Neural crest cell (in vitro differentiated cells): ENCODE measurements at regions not wholly inside any gene's neighbourhood (a gene's known extent, or its start where the extent isn't known, plus 50 kb on each side); places are given as distances from the start of the nearest gene placed in this dataset.

Source experiments
- DNase-seq: peaks from one replicate; pipeline ENCODE4 v3.0.0; 2021; ENCODE audit warnings: low read depth, mixed read lengths, low spot score
- H3K27ac Mint-ChIP-seq: one replicate; pipeline ENCODE4 v1.8.0; 2021; ENCODE audit warnings: mild to moderate bottlenecking, mixed read lengths; ENCODE audit not compliant: unreplicated experiment
- H3K27me3 Mint-ChIP-seq: 2 replicates; pipeline ENCODE4 v1.8.0; 2021; ENCODE audit warnings: low read depth, mild to moderate bottlenecking, mixed read lengths
- H3K36me3 Mint-ChIP-seq: 2 replicates; pipeline ENCODE4 v1.8.0; 2021; ENCODE audit warnings: low read depth, mild to moderate bottlenecking, mixed read lengths
- H3K4me1 Mint-ChIP-seq: 2 replicates; pipeline ENCODE4 v1.8.0; 2021; ENCODE audit warnings: mixed read lengths
- H3K4me3 Mint-ChIP-seq: one replicate; pipeline ENCODE4 v1.8.0; 2021; ENCODE audit warnings: mild to moderate bottlenecking, mixed read lengths
- H3K9me3 Mint-ChIP-seq: 2 replicates; pipeline ENCODE4 v1.8.0; 2021; ENCODE audit warnings: mixed read lengths
- TF ChIP-seq, protein P1 (sequence below): fragments of 200-600 bp; sonication (generic); conservative IDR thresholded peaks from 2 replicates; pipeline ENCODE4 v1.5.0; 2021; ENCODE audit warnings: antibody characterized with exemption, mild to moderate bottlenecking

DNA sequence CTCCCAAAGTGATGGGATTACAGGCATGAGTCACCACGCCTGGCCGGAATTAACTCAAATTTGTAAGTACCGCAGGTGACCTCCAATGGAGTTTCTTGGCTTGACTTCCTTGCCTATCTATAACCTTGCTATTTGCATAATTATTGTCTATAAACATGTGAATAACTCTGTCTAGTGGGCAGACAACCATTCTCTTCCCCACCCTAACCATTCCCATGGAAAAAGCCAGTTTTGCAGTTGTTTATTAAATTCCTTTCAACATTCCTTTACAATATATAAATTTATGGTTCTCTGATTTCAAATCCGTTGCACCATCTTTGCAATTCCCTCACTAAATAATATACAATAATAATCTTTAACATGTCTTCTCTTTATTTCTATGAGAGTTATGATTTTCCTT is 61.0 kb upstream of the ZDHHC17 start:
- peaks cover 7% of the 10 kb centered on the region for H3K4me1 Mint-ChIP-seq

DNA sequence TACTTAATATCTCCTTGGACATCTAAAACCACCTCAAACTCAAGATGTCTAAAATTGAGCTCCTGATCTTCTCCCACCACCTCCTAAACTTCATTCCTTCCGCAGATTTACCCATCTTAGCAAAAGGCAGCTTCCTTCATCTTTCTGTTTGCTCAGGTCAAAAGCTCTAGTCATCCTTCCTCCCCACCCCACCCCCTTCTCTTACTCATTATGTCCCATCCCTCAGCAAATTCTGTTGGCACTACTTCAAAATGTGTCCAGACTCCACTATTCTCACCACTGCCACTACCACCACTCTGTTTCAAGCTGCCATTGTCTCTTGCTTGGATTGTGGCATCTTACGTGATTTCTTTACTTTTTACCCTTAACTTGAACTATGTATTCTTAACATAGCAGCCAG is 59.2 kb upstream of the ZDHHC17 start:
- Mint-ChIP-seq H3K27me3 (no peaks in the 10 kb centered on the region), H3K4me3 (no peak overlapping the region), H3K4me1 (no peaks in the 10 kb centered on the region), H3K36me3 (no peaks in the 10 kb centered on the region), H3K27ac (no peak overlapping the region), H3K9me3 (no peaks in the 10 kb centered on the region)
- no peak for DNase-seq
- TF ChIP-seq, protein P1, sequence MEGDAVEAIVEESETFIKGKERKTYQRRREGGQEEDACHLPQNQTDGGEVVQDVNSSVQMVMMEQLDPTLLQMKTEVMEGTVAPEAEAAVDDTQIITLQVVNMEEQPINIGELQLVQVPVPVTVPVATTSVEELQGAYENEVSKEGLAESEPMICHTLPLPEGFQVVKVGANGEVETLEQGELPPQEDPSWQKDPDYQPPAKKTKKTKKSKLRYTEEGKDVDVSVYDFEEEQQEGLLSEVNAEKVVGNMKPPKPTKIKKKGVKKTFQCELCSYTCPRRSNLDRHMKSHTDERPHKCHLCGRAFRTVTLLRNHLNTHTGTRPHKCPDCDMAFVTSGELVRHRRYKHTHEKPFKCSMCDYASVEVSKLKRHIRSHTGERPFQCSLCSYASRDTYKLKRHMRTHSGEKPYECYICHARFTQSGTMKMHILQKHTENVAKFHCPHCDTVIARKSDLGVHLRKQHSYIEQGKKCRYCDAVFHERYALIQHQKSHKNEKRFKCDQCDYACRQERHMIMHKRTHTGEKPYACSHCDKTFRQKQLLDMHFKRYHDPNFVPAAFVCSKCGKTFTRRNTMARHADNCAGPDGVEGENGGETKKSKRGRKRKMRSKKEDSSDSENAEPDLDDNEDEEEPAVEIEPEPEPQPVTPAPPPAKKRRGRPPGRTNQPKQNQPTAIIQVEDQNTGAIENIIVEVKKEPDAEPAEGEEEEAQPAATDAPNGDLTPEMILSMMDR, result no peak

More for the DNA sequence above, 61.0 kb upstream of the ZDHHC17 start:
- H3K27me3 Mint-ChIP-seq, result no peaks in the 10 kb centered on the region
- no peak for DNase-seq
- no peaks in the 10 kb centered on the region for H3K9me3 Mint-ChIP-seq
- H3K36me3 Mint-ChIP-seq, result no peaks in the 10 kb centered on the region
- no peak overlapping the region for H3K27ac Mint-ChIP-seq
- TF ChIP-seq, protein P1, result no peak
- H3K4me3 Mint-ChIP-seq, result no peak overlapping the region

DNA sequence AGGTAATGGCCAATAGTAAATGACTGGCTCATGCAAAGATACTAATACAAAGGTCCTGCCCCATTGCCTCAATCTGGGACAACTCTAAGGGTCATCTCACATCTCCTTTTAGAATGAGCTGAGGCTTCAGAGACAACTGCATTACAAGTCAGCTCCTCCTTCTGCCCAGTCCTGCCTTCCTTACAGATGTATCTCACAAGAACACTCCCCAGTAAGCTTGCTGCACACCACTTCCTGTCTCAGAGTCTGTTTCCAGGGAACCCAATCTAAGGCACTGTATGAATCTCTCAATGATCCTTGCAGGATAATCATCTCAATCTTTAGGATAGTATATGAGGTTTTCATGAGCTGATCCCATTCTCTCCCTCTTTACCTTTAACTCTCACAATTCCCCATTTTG is 57.8 kb upstream of the ZDHHC17 start:
- Mint-ChIP-seq H3K4me1 (no peaks in the 10 kb centered on the region), H3K4me3 (no peak overlapping the region), H3K9me3 (no peaks in the 10 kb centered on the region), H3K27me3 (no peaks in the 10 kb centered on the region), H3K36me3 (no peaks in the 10 kb centered on the region), H3K27ac (peak overlapping the region; percentile 60)
- TF ChIP-seq, protein P1, result no peak
- DNase-seq, result no peak

DNA sequence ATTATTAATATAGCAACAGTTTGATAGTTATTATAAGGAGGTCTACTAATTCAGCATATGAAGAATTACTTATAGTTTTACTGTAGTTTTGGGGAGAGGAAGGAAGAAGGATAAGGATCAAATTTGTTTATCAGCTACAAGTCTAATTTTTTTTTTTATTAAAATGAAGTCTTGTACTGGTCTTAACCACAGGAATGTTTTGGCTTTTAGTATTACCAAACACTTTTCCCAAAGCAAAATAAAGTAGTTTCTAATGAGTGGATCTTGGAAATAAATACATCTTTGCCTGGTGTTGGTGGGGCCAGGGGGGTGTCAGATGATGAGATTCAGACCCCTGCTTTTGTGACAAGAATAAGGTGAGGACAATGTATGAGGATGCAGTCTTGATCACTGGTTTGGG is 57.2 kb upstream of the ZDHHC17 start:
- no peaks in the 10 kb centered on the region for H3K36me3 Mint-ChIP-seq
- no peaks in the 10 kb centered on the region for H3K9me3 Mint-ChIP-seq
- TF ChIP-seq, protein P1, result no peak
- H3K27me3 Mint-ChIP-seq, result no peaks in the 10 kb centered on the region
- DNase-seq, result no peak
- no peak overlapping the region for H3K4me3 Mint-ChIP-seq
- no peak overlapping the region for H3K27ac Mint-ChIP-seq
- no peaks in the 10 kb centered on the region for H3K4me1 Mint-ChIP-seq

DNA sequence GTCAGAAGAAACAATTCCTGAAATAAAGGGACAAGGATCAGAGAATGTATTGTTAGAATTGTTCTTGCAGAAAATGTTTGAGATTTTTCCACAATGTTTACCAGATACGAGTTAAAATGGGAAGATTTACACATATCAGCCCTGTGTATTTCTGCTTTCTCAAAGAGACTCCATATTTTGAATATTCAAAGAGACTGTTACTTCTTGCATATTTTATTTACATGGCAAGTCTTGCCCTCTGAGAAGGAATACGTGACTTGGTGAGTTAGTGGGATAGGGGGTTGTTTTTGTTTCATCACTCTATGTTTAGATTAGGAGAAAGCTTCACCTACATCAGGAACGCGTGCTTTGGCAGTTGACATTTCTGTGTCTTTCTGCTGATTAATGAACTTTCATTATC is 56.1 kb upstream of the ZDHHC17 start:
- Mint-ChIP-seq H3K27me3 (no peaks in the 10 kb centered on the region), H3K9me3 (no peaks in the 10 kb centered on the region), H3K36me3 (no peaks in the 10 kb centered on the region), H3K27ac (no peak overlapping the region), H3K4me1 (no peaks in the 10 kb centered on the region), H3K4me3 (no peak overlapping the region)
- no peak for DNase-seq
- TF ChIP-seq, protein P1, result no peak

DNA sequence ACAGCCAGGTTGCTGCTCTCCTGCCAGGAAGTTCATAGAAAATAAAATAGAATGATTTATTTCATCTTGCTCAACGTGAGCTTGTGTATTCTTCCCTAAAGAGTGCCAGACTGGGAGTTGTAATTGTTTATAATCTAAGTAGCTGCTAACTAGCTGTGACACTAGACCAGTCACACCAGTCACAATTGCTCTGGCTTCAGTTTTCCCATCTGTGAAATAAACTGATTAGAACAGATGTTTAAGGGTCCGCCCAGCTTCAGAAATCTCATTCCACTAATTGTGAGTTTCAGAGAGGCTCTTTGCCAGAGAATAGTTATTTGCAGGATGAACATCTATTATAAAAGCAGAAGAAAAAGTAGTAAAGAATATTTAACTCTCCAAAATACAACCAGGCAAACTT is 55.6 kb upstream of the ZDHHC17 start:
- H3K27me3 Mint-ChIP-seq, result no peaks in the 10 kb centered on the region
- no peaks in the 10 kb centered on the region for H3K9me3 Mint-ChIP-seq
- no peak for DNase-seq
- peak overlapping the region; percentile 15 for H3K27ac Mint-ChIP-seq
- no peak overlapping the region for H3K4me3 Mint-ChIP-seq
- H3K4me1 Mint-ChIP-seq, result peaks cover 3% of the 10 kb centered on the region
- H3K36me3 Mint-ChIP-seq, result no peaks in the 10 kb centered on the region
- TF ChIP-seq, protein P1, result no peak
